Fibroblast of villous mesenchyme (primary cell): ENCODE measurements at regions not wholly inside any gene's neighbourhood (a gene's known extent, or its start where the extent isn't known, plus 50 kb on each side); places are given as distances from the start of the nearest gene placed in this dataset.

Experiments used
- DNase-seq: peaks from one replicate; pipeline ENCODE4 v3.0.0-alpha.2; 2010; ENCODE audit warnings: low read depth
- H3K4me3 ChIP-seq: 2 replicates; pipeline ENCODE4 v1.5.1; 2011; ENCODE audit warnings: low read depth, mild to moderate bottlenecking, low read length
- CTCF ChIP-seq: IDR thresholded peaks from 2 replicates; pipeline ENCODE4 v1.5.1; 2012; ENCODE audit warnings: low read depth, mild to moderate bottlenecking, low read length; ENCODE audit not compliant: insufficient read depth

GRCh38 chr6:43875849-43876572 is 106.0 kb downstream of the VEGFA start:
- no peak for DNase-seq
- no peak overlapping the region for H3K4me3 ChIP-seq
- TF ChIP-seq CTCF = no peak

GRCh38 chr6:43874814-43875590 is 105.0 kb downstream of the VEGFA start:
- DNase-seq = no peak

GRCh38 chr6:43873806-43874714 is 104.0 kb downstream of the VEGFA start:
- DNase-seq = no peak
- H3K4me3 ChIP-seq = no peak overlapping the region
- no peak for TF ChIP-seq CTCF

More at GRCh38 chr6:43874814-43875590, 105.0 kb downstream of the VEGFA start:
- no peak overlapping the region for H3K4me3 ChIP-seq
- no peak for TF ChIP-seq CTCF

GRCh38 chr6:43871933-43872332 is 101.9 kb downstream of the VEGFA start:
- no peak overlapping the region for H3K4me3 ChIP-seq
- TF ChIP-seq CTCF = no peak
- DNase-seq = no peak

GRCh38 chr6:43871284-43871683 is 101.3 kb downstream of the VEGFA start:
- no peak for TF ChIP-seq CTCF
- no peak overlapping the region for H3K4me3 ChIP-seq
- no peak for DNase-seq

GRCh38 chr6:43870660-43871061 is 100.7 kb downstream of the VEGFA start:
- no peak overlapping the region for H3K4me3 ChIP-seq
- TF ChIP-seq CTCF = no peak
- peak; percentile 28 for DNase-seq
